ENCODE measurements at regions not wholly inside any gene's neighbourhood (a gene's known extent, or its start where the extent isn't known, plus 50 kb on each side); places are given as distances from the start of the nearest gene placed in this dataset.

DNA sequence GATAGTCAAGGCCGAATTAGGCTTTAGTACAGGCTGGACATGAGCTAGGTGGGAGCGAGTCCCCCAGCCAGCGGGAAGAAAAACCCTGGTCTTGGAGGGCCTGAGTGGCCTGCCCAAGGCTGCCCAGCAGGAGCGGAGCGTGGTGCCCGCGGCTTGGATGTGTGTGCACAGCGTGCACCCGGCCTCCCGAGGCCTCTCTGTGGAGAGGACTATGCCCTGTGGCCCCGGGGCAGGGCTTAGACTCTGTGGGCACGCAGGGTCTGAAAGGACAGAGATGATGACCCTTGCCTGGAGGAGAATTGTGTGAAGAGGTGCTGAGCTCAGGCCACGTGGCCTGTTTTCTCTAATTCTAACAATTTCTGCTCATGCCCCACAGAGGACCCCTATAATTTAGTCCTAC lies 124.6 kb upstream of the IQSEC1 start:
- H3K36me3 ChIP-seq (ENCODE audit: control insufficient read depth, insufficient read depth, low read length), result no peaks in the 10 kb centered on the region
- no peaks in the 10 kb centered on the region for H3K4me1 ChIP-seq (ENCODE audit: control insufficient read depth, insufficient read depth, low read length)
- peaks cover 3% of the 10 kb centered on the region for H3K4me1 Mint-ChIP-seq
- no peaks in the 10 kb centered on the region for H3K27me3 ChIP-seq (ENCODE audit: control insufficient read depth, insufficient read depth, low read length, poor library complexity, severe bottlenecking)
- no peaks in the 10 kb centered on the region for H3K27me3 Mint-ChIP-seq (ENCODE audit: insufficient read depth)
- TF ChIP-seq, protein P1, sequence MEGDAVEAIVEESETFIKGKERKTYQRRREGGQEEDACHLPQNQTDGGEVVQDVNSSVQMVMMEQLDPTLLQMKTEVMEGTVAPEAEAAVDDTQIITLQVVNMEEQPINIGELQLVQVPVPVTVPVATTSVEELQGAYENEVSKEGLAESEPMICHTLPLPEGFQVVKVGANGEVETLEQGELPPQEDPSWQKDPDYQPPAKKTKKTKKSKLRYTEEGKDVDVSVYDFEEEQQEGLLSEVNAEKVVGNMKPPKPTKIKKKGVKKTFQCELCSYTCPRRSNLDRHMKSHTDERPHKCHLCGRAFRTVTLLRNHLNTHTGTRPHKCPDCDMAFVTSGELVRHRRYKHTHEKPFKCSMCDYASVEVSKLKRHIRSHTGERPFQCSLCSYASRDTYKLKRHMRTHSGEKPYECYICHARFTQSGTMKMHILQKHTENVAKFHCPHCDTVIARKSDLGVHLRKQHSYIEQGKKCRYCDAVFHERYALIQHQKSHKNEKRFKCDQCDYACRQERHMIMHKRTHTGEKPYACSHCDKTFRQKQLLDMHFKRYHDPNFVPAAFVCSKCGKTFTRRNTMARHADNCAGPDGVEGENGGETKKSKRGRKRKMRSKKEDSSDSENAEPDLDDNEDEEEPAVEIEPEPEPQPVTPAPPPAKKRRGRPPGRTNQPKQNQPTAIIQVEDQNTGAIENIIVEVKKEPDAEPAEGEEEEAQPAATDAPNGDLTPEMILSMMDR (conservative IDR thresholded peaks at IDR 0.05), result no peak
- H3K27ac ChIP-seq (ENCODE audit: low read depth, low read length), result no peak overlapping the region
- no peak overlapping the region for H3K9ac ChIP-seq (ENCODE audit: extremely low read depth, low read length, poor library complexity, severe bottlenecking)
- H3K27ac Mint-ChIP-seq, result no peak overlapping the region
- WGBS, 2 experiments (ENCODE audit: insufficient coverage in 1 of 2, insufficient read length in 1 of 2), result 93 to 94% methylated on average over 8 to 13 of the region's 13 CpGs
- H3K9me3 ChIP-seq (ENCODE audit: control insufficient read depth, low read length), result no peaks in the 10 kb centered on the region
- no peak overlapping the region for H3K4me3 Mint-ChIP-seq
- H3K9me3 Mint-ChIP-seq, result no peaks in the 10 kb centered on the region
- H3K4me3 ChIP-seq (ENCODE audit: low read length), result no peak overlapping the region
- H3K36me3 Mint-ChIP-seq (ENCODE audit: low read depth), result no peaks in the 10 kb centered on the region
- no peak for DNase-seq

GRCh38 chr3:13197281-13197680 lies 124.1 kb upstream of the IQSEC1 start:
- 92 to 93% methylated on average over 8 to 12 of the region's 12 CpGs for WGBS, 2 experiments (ENCODE audit: insufficient coverage in 1 of 2, insufficient read length in 1 of 2)
- Mint-ChIP-seq H3K36me3 (ENCODE audit: low read depth) (no peaks in the 10 kb centered on the region), H3K27ac (no peak overlapping the region), H3K4me1 (peaks cover 3% of the 10 kb centered on the region), H3K9me3 (no peaks in the 10 kb centered on the region), H3K27me3 (ENCODE audit: insufficient read depth) (no peaks in the 10 kb centered on the region), H3K4me3 (no peak overlapping the region)
- no peak overlapping the region for H3K4me3 ChIP-seq (ENCODE audit: low read length)
- H3K27me3 ChIP-seq (ENCODE audit: control insufficient read depth, insufficient read depth, low read length, poor library complexity, severe bottlenecking), result no peaks in the 10 kb centered on the region
- H3K9ac ChIP-seq (ENCODE audit: extremely low read depth, low read length, poor library complexity, severe bottlenecking), result no peak overlapping the region
- H3K4me1 ChIP-seq (ENCODE audit: control insufficient read depth, insufficient read depth, low read length), result no peaks in the 10 kb centered on the region
- TF ChIP-seq, protein P1 (conservative IDR thresholded peaks at IDR 0.05), result no peak
- DNase-seq, result no peak
- no peaks in the 10 kb centered on the region for H3K9me3 ChIP-seq (ENCODE audit: control insufficient read depth, low read length)
- H3K36me3 ChIP-seq (ENCODE audit: control insufficient read depth, insufficient read depth, low read length), result no peaks in the 10 kb centered on the region
- H3K27ac ChIP-seq (ENCODE audit: low read depth, low read length), result no peak overlapping the region

GRCh38 chr3:13195374-13195773 lies 122.1 kb upstream of the IQSEC1 start:
- TF ChIP-seq, protein P1 (conservative IDR thresholded peaks at IDR 0.05), result no peak
- no peaks in the 10 kb centered on the region for H3K36me3 ChIP-seq (ENCODE audit: control insufficient read depth, insufficient read depth, low read length)
- H3K9me3 ChIP-seq (ENCODE audit: control insufficient read depth, low read length), result no peaks in the 10 kb centered on the region
- 91 to 100% methylated on average over 3 to 6 of the region's 6 CpGs for WGBS, 2 experiments (ENCODE audit: insufficient coverage in 1 of 2, insufficient read length in 1 of 2)
- no peak overlapping the region for H3K4me3 ChIP-seq (ENCODE audit: low read length)
- H3K36me3 Mint-ChIP-seq (ENCODE audit: low read depth), result no peaks in the 10 kb centered on the region
- peaks cover 3% of the 10 kb centered on the region for H3K4me1 Mint-ChIP-seq
- no peak overlapping the region for H3K4me3 Mint-ChIP-seq
- no peaks in the 10 kb centered on the region for H3K27me3 Mint-ChIP-seq (ENCODE audit: insufficient read depth)
- H3K27me3 ChIP-seq (ENCODE audit: control insufficient read depth, insufficient read depth, low read length, poor library complexity, severe bottlenecking), result no peaks in the 10 kb centered on the region
- no peak for DNase-seq
- no peaks in the 10 kb centered on the region for H3K4me1 ChIP-seq (ENCODE audit: control insufficient read depth, insufficient read depth, low read length)
- no peak overlapping the region for H3K27ac Mint-ChIP-seq
- no peak overlapping the region for H3K9ac ChIP-seq (ENCODE audit: extremely low read depth, low read length, poor library complexity, severe bottlenecking)
- no peaks in the 10 kb centered on the region for H3K9me3 Mint-ChIP-seq
- H3K27ac ChIP-seq (ENCODE audit: low read depth, low read length), result no peak overlapping the region

Measured in endodermal cell (in vitro differentiated cells).